Left renal pelvis (tissue), 4 donors: ENCODE measurements at regions not wholly inside any gene's neighbourhood (a gene's known extent, or its start where the extent isn't known, plus 50 kb on each side); places are given as distances from the start of the nearest gene placed in this dataset.

ENCODE experiments used
- DNase-seq, 4 donors: peaks; one replicate each; pipeline ENCODE4 v3.0.0-alpha.2; 2013; ENCODE audit warnings: low read depth in 4 of 4, low spot score in 3 of 4

- no peak for DNase-seq
These were observed 165.1 kb upstream of the NABP1 start for GRCh38 chr2:191512874-191513273.

GRCh38 chr2:191514613-191515012 is 163.3 kb upstream of the NABP1 start:
- no peak for DNase-seq

GRCh38 chr2:191515551-191515950 is 162.4 kb upstream of the NABP1 start:
- DNase-seq, result no peak

GRCh38 chr2:191516260-191516659 is 161.7 kb upstream of the NABP1 start:
- DNase-seq, result no peak

GRCh38 chr2:191521608-191522208 is 156.2 kb upstream of the NABP1 start:
- peak in 1 of 4 donors; percentile 36 for DNase-seq

GRCh38 chr2:191522478-191523120 is 155.3 kb upstream of the NABP1 start:
- no peak for DNase-seq

GRCh38 chr2:191526091-191526490 is 151.8 kb upstream of the NABP1 start:
- no peak for DNase-seq

- DNase-seq, result no peak
These were observed 151.4 kb upstream of the NABP1 start for GRCh38 chr2:191526536-191526935.

GRCh38 chr2:191526953-191527556 is 150.9 kb upstream of the NABP1 start:
- no peak for DNase-seq

GRCh38 chr2:191530618-191531017 is 147.3 kb upstream of the NABP1 start:
- no peak for DNase-seq

- DNase-seq, result no peak
These were observed 144.2 kb upstream of the NABP1 start for GRCh38 chr2:191533693-191534180.

- DNase-seq, result no peak
These were observed 140.0 kb upstream of the NABP1 start for GRCh38 chr2:191537921-191538320.

GRCh38 chr2:191538334-191538903 is 139.5 kb upstream of the NABP1 start:
- no peak for DNase-seq

- no peak for DNase-seq
These were observed 138.9 kb upstream of the NABP1 start for GRCh38 chr2:191539068-191539467.

GRCh38 chr2:191540681-191541080 is 137.3 kb upstream of the NABP1 start:
- no peak for DNase-seq

- DNase-seq, result no peak
These were observed 134.2 kb upstream of the NABP1 start for GRCh38 chr2:191543708-191544107.

GRCh38 chr2:191544461-191545062 is 133.4 kb upstream of the NABP1 start:
- no peak for DNase-seq

GRCh38 chr2:191545361-191545760 is 132.6 kb upstream of the NABP1 start:
- DNase-seq, result no peak

- DNase-seq, result no peak
These were observed 125.9 kb upstream of the NABP1 start for GRCh38 chr2:191552066-191552465.

GRCh38 chr2:191554240-191554639 is 123.7 kb upstream of the NABP1 start:
- no peak for DNase-seq

GRCh38 chr2:191555092-191555742 is 122.7 kb upstream of the NABP1 start:
- peak; percentile 74 to 87 (median 78) for DNase-seq
